ENCODE measurements at regions not wholly inside any gene's neighbourhood (a gene's known extent, or its start where the extent isn't known, plus 50 kb on each side); places are given as distances from the start of the nearest gene placed in this dataset.

DNA sequence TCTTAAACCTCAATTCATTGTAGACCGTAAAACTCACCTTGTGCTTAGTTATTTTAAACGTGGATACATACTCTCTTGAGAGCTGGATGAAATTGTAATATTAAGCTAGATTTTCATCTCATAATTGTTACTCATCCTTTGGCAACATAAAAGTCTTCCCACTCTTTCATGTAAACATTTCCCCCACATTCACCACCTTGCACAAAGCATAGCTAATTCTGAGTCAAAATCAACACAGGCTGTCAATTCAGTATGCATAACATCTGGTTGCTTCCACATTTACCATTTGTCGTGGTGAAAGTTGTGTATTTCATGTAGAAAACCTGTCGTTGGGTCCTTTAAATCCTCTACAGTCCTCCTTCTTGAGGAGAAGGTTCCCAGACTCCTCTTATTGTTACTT is 524.6 kb downstream of the OTOL1 start:
- H3K27ac ChIP-seq: no peak overlapping the region
- H3K9ac ChIP-seq: no peak overlapping the region
- no peaks in the 10 kb centered on the region for H3K36me3 ChIP-seq
- H3K4me2 ChIP-seq: no peak overlapping the region
- no peak for TF ChIP-seq Cebpa-rat (IDR thresholded peaks at IDR 0.05)
- no peaks in the 10 kb centered on the region for H4K20me1 ChIP-seq
- H3K27me3 ChIP-seq: no peaks in the 10 kb centered on the region
- H3K4me3 ChIP-seq: no peak overlapping the region
- no peaks in the 10 kb centered on the region for H3K9me3 ChIP-seq (replicated peaks in 1 of 11)
- H3K4me1 ChIP-seq: no peaks in the 10 kb centered on the region

DNA sequence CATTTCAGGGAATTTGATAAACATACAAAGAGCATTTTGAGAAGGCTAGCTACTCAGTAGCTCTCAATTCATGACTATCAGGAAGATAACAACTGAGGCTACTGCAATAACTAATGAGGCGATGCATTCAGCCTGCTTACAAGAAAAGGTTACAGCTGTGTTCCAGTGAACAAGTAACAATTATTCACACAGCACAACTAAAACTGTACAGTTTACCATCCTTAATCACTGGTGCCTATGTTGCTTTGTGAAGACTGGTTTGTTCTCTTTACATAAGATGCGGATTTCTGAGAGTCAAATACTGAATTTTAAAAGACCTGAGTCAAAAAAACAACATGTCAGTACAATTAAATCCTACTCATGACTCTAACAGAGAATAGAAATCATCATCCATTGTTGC is 526.3 kb downstream of the OTOL1 start:
- no peak overlapping the region for H3K4me3 ChIP-seq
- H3K4me2 ChIP-seq: no peak overlapping the region
- no peaks in the 10 kb centered on the region for H3K4me1 ChIP-seq
- TF ChIP-seq Cebpa-rat (IDR thresholded peaks at IDR 0.05): no peak
- H3K27me3 ChIP-seq: no peaks in the 10 kb centered on the region
- no peaks in the 10 kb centered on the region for H3K9me3 ChIP-seq (replicated peaks in 1 of 11)
- no peaks in the 10 kb centered on the region for H3K36me3 ChIP-seq
- H4K20me1 ChIP-seq: no peaks in the 10 kb centered on the region
- no peak overlapping the region for H3K27ac ChIP-seq
- H3K9ac ChIP-seq: no peak overlapping the region

DNA sequence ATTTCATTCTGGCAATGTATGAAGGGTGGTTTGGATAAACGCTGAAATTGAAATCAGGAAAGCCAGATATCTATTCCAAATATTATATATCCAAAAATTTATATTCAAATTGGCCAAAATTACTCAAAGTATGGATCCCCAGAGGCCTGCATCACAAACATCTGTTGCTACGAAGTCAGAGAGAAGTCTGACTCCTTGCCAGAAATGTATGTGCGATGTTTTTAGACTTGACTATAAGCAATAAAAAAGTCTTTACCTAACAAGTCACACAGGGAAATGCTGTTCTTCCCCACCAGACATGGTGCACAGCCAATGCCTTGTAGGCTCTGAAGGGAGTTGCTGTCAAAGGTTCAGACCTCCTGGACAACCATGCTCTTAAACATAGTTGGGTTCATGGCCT is 533.1 kb downstream of the OTOL1 start:
- H3K9ac ChIP-seq: no peak overlapping the region
- no peaks in the 10 kb centered on the region for H3K9me3 ChIP-seq (replicated peaks in 1 of 11)
- no peak overlapping the region for H3K4me2 ChIP-seq
- no peak overlapping the region for H3K4me3 ChIP-seq
- no peak for TF ChIP-seq Cebpa-rat (IDR thresholded peaks at IDR 0.05)
- H3K4me1 ChIP-seq: no peaks in the 10 kb centered on the region
- H3K27me3 ChIP-seq: no peaks in the 10 kb centered on the region
- no peaks in the 10 kb centered on the region for H3K36me3 ChIP-seq
- H4K20me1 ChIP-seq: no peaks in the 10 kb centered on the region
- no peak overlapping the region for H3K27ac ChIP-seq

DNA sequence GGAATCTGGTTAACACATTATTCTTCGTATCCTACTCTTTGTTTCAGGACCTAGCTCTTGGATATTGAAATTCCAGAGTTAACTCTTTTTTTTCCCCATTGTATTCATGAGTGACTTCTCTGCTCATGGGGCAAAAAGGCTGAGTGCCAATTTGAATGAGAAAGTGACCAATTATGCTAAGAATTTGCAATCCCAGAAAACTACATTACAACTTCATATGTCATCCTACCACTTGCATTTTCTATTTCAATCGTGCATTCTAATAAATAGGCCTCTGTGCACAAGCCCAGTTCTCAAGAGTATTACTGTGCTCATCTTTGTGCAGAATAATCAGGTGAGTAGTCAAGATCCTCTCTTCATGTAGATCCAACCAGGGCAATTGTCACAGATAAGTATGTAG is 537.8 kb downstream of the OTOL1 start:
- Histone ChIP-seq H3K9me3 (replicated peaks in 1 of 11) (no peaks in the 10 kb centered on the region), H3K4me3 (no peak overlapping the region), H3K4me2 (no peak overlapping the region), H3K27ac (no peak overlapping the region), H4K20me1 (no peaks in the 10 kb centered on the region), H3K4me1 (no peaks in the 10 kb centered on the region), H3K9ac (no peak overlapping the region), H3K36me3 (no peaks in the 10 kb centered on the region), H3K27me3 (no peaks in the 10 kb centered on the region)
- TF ChIP-seq Cebpa-rat (IDR thresholded peaks at IDR 0.05): no peak

DNA sequence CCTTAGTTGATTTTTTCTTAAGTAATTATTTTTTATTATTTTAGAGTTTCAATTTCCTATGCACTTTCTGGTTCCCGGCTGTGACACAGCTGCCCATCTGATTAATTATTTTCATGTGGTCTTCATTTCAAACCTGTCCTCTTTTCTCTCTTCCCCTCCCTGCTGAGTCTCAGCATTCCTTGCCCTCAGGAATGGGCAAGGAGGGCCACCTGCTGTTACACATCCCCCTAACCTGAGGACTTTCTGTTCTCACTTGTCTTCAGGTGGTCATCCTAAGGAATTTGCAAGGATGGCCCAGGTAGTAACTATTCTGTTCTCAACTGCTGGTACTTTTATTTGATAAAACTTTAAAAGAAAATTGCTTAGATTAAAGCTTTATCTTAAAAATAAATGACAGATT is 545.0 kb downstream of the OTOL1 start:
- H3K27ac ChIP-seq: no peak overlapping the region
- H3K4me1 ChIP-seq: peaks cover 0 to 10% (median 0%) of the 10 kb centered on the region in 10 experiments; a peak in 1 of 20 replicates
- H3K9me3 ChIP-seq (replicated peaks in 1 of 11): peaks cover 0 to 6% (median 0%) of the 10 kb centered on the region in 11 experiments; a peak in 1 of 22 replicates
- no peaks in the 10 kb centered on the region for H3K27me3 ChIP-seq
- H3K36me3 ChIP-seq: no peaks in the 10 kb centered on the region
- H3K4me3 ChIP-seq: no peak overlapping the region
- no peak overlapping the region for H3K9ac ChIP-seq
- no peaks in the 10 kb centered on the region for H4K20me1 ChIP-seq
- TF ChIP-seq Cebpa-rat (IDR thresholded peaks at IDR 0.05): no peak
- H3K4me2 ChIP-seq: no peak overlapping the region

DNA sequence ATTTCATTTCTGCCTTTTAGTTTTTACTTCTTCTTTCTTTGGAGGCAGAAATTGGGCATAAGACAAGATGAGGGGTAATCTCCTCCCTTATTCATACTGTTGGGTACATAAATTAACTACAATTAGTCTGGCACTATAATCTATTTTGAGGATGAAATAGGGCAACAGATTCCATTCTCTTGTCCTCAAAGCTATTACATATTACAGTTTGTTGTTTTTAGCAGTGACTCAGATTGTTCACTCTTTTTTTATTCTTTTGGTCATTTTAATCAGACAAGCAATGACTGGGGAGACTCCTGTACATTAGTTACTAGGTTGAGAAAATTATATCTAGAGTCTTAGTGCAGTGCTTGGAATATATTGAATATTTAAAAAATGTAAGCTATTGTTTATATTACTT is 556.0 kb downstream of the OTOL1 start:
- Histone ChIP-seq H3K9me3 (replicated peaks in 1 of 11) (no peaks in the 10 kb centered on the region), H4K20me1 (no peaks in the 10 kb centered on the region), H3K4me2 (no peak overlapping the region), H3K27me3 (no peaks in the 10 kb centered on the region), H3K4me3 (no peak overlapping the region), H3K36me3 (no peaks in the 10 kb centered on the region), H3K9ac (no peak overlapping the region), H3K27ac (no peak overlapping the region), H3K4me1 (no peaks in the 10 kb centered on the region)
- no peak for TF ChIP-seq Cebpa-rat (IDR thresholded peaks at IDR 0.05)

DNA sequence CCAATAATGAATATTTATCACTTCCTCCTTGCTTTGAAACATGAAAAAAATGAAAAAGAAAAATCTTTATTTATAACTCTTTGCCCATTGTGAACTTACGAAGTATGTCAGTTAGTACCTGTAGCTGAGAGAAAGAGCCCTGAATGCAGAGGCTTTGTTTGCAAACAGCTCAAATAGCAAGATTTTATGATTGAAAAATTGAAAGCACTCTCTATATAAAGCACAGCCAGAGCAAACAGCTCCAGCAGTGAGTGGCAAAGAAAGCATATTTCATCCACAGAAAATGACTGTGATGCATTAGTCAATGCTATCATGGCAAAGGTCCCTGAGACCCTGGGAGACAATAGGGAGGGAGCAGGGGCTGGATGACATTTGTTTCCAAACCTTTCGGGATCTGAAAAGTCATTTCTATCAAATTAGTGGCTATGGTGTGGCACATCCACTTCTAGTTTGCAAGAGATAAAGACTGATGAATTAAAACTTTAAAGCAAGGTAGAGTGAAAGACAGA is 576.1 kb downstream of the OTOL1 start:
- Histone ChIP-seq H3K9ac (no peak overlapping the region), H3K4me3 (no peak overlapping the region), H3K27me3 (no peaks in the 10 kb centered on the region), H3K4me1 (no peaks in the 10 kb centered on the region), H3K9me3 (replicated peaks in 1 of 11) (no peaks in the 10 kb centered on the region), H3K4me2 (no peak overlapping the region), H3K36me3 (no peaks in the 10 kb centered on the region), H4K20me1 (no peaks in the 10 kb centered on the region), H3K27ac (no peak overlapping the region)
- TF ChIP-seq Cebpa-rat (IDR thresholded peaks at IDR 0.05): no peak

DNA sequence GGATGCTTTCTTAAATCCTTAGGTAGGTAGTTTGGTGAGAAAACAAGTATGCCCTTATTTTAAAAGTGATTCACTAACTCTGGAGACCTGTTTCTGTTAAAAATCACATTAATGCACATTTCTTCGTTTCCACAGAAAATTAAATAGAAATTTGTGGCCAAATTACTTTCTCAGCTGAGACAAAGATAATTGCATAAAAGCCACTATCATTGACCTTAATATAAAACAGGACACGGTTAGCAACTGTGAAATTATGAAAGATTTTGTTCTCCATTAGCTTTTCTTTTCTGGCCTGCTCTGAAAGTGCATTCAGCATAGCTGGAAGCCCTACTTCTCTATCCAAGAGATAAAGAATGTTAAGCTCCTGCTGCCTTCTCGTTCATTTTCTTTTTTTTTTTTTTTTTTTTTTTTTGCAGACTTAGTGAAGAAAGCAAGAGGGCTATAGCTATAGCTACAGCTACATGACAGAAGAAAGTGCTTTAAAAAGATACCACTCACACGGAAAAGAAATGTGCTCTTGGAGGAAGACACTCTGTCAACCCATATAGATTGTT is 576.9 kb downstream of the OTOL1 start:
- no peak overlapping the region for H3K27ac ChIP-seq
- no peak overlapping the region for H3K4me3 ChIP-seq

DNA sequence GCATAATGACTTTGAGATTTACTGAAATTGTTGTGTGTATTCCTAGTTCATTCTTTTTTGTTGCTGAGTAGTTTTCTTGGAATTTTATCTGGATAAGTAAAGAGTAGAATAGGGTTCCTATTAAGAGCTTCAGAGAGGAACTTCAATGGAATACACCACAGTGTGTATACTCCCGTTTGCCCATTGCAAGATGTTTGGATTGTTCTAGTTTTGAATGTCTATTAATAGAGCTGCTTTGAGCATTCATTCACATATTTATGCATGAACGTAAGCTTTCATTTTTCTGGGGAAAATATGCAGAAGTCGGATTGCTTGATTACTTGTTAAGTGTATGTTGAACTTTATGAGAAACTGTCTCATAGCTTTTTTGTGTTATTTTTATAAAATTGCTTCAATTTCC is 580.5 kb downstream of the OTOL1 start:
- TF ChIP-seq Cebpa-rat (IDR thresholded peaks at IDR 0.05): no peak
- Histone ChIP-seq H3K4me3 (no peak overlapping the region), H3K9ac (no peak overlapping the region), H3K27me3 (no peaks in the 10 kb centered on the region), H3K9me3 (replicated peaks in 1 of 11) (no peaks in the 10 kb centered on the region), H3K27ac (no peak overlapping the region), H4K20me1 (no peaks in the 10 kb centered on the region), H3K36me3 (no peaks in the 10 kb centered on the region), H3K4me2 (no peak overlapping the region), H3K4me1 (no peaks in the 10 kb centered on the region)

More for the DNA sequence above, 576.9 kb downstream of the OTOL1 start:
- no peaks in the 10 kb centered on the region for H3K4me1 ChIP-seq
- no peaks in the 10 kb centered on the region for H3K36me3 ChIP-seq
- no peak overlapping the region for H3K4me2 ChIP-seq
- no peaks in the 10 kb centered on the region for H3K9me3 ChIP-seq (replicated peaks in 1 of 11)
- no peaks in the 10 kb centered on the region for H4K20me1 ChIP-seq
- no peak overlapping the region for H3K9ac ChIP-seq
- H3K27me3 ChIP-seq: no peaks in the 10 kb centered on the region
- no peak for TF ChIP-seq Cebpa-rat (IDR thresholded peaks at IDR 0.05)

DNA sequence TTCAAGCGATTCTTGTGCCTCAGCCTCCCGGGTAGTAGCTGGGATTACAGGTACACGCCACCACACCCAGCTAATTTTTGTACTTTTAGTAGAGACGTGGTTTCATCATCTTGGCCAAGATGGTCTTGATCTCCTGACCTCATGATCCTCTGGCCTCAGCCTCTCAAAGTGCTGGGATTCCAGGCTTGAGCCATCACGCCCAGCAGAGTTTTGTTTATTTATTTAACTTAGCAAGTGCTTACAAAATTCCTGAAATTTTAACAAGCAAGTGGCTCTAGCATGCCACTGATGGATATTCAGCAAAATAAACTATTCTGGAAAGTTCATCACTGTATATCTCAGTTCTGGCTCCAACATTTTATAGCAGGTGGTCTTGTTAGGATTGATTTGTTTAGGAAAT is 585.9 kb downstream of the OTOL1 start:
- Histone ChIP-seq H4K20me1 (no peaks in the 10 kb centered on the region), H3K27ac (no peak overlapping the region), H3K4me1 (no peaks in the 10 kb centered on the region), H3K4me3 (no peak overlapping the region), H3K36me3 (no peaks in the 10 kb centered on the region), H3K9ac (no peak overlapping the region), H3K9me3 (replicated peaks in 1 of 11) (no peaks in the 10 kb centered on the region), H3K4me2 (no peak overlapping the region), H3K27me3 (no peaks in the 10 kb centered on the region)
- TF ChIP-seq Cebpa-rat (IDR thresholded peaks at IDR 0.05): no peak

Data from BLaER1 treated with 17β-estradiol and CSF1 and Interleukin-3, amounts not matched to agents 10 nM and 100 nM (cell line).